ENCODE measurements at regions not wholly inside any gene's neighbourhood (a gene's known extent, or its start where the extent isn't known, plus 50 kb on each side); places are given as distances from the start of the nearest gene placed in this dataset.
"Not testable (repeated sequence)": the region's sequence is repeated elsewhere in the genome, so short reads cannot be mapped to it uniquely, and the experiment has no call there.

- Histone ChIP-seq H3K4me1 (no peaks in the 10 kb centered on the region), H3K27ac (no peak overlapping the region), H3K4me3 (no peak overlapping the region), H3K9me3 (no peaks in the 10 kb centered on the region), H3K27me3 (no peaks in the 10 kb centered on the region), H3K36me3 (no peaks in the 10 kb centered on the region)
- no peak for DNase-seq (ENCODE audit: extremely low spot score in 2 of 2)
- TF ChIP-seq POLR2AphosphoS5 (IDR thresholded peaks at IDR 0.05; ENCODE audit: insufficient read depth in 1 of 2, low read depth in 1 of 2), result no peak
- TF ChIP-seq, protein P1, sequence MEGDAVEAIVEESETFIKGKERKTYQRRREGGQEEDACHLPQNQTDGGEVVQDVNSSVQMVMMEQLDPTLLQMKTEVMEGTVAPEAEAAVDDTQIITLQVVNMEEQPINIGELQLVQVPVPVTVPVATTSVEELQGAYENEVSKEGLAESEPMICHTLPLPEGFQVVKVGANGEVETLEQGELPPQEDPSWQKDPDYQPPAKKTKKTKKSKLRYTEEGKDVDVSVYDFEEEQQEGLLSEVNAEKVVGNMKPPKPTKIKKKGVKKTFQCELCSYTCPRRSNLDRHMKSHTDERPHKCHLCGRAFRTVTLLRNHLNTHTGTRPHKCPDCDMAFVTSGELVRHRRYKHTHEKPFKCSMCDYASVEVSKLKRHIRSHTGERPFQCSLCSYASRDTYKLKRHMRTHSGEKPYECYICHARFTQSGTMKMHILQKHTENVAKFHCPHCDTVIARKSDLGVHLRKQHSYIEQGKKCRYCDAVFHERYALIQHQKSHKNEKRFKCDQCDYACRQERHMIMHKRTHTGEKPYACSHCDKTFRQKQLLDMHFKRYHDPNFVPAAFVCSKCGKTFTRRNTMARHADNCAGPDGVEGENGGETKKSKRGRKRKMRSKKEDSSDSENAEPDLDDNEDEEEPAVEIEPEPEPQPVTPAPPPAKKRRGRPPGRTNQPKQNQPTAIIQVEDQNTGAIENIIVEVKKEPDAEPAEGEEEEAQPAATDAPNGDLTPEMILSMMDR (IDR thresholded peaks at IDR 0.05), result no peak
- no peak for TF ChIP-seq POLR2A (IDR thresholded peaks at IDR 0.05)
- intact Hi-C loops (cut with DNase I), result no loop called here
Observed at GRCh38 chr22:25413620-25414019, 150.9 kb upstream of the GRK3 start.

- H3K4me3 ChIP-seq; H3K27ac ChIP-seq; DNase-seq (ENCODE audit: extremely low spot score in 2 of 2); H3K27me3 ChIP-seq; H3K36me3 ChIP-seq; intact Hi-C loops (cut with DNase I); H3K9me3 ChIP-seq: not testable (repeated sequence)
- H3K4me1 ChIP-seq, result peaks cover 13% of the 10 kb centered on the region
Observed at GRCh38 chr22:25415731-25416130, 148.7 kb upstream of the GRK3 start.

DNA sequence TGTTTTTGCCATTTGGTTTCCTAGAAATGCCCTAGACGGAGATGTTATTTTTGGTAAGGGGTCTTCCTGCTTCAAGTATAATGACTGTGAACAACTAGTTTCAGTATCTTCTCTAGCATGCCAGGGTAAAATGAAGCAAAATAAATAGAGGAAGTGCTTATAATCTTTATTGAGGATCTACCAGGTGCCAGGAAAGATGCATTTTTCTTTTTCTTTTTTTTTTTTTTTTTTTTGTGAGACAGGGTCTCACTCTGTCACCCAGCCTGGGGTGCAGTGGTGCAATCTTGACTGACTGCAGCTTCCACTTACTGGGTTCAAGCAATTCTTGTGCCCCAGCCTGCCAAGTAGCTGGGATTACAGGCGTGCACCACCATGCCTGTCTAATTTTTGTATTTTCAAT, 146.6 kb upstream of the GRK3 start:
- H3K4me3 ChIP-seq; H3K9me3 ChIP-seq; H3K36me3 ChIP-seq; H3K27ac ChIP-seq; intact Hi-C loops (cut with DNase I); DNase-seq (ENCODE audit: extremely low spot score in 2 of 2); H3K27me3 ChIP-seq: not testable (repeated sequence)
- peaks cover 25% of the 10 kb centered on the region for H3K4me1 ChIP-seq

DNA sequence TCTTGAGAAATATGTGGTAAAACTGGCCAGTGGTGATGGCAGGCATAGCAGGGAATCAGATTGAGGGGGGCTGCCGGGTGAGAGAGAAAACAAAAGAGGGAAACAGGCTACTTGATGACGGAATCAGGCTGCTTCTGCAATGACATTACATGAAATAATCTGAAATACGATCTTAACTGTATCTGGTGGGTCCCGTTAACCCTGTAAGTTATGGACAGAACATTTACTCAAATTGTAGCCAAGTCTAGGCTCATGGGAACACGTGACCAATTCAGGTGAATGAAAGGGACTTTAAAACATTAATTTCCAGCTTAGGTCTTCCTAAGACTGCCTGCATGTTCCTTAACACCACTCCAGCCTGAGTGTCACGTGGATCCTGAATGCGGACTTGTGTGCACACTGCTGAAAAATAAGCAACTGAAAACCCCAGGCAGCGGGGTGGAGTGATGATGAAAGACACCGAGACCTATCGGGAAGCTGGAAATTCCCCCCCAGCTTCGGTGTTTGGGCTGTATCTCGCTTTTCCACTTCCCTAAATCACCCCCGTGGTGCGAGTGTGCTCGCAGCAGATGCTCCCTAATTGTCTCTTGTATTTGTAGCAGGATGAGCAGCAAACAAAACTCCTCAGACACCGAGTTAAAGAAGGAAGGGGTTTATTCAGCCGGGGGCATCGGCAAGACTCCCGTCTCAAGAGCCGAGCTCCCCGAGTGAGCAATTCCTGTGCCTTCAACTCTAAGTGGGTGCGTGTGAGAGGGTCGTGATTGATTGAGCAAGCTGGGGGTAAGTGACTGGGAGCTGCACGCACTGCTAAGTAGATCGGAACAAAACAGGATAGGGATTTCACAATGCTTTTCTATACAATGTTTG, 145.0 kb upstream of the GRK3 start:
- DNase-seq (ENCODE audit: extremely low spot score in 2 of 2), result no peak
- H3K27me3 ChIP-seq, result peaks cover 9% of the 10 kb centered on the region
- H3K4me3 ChIP-seq, result peak overlapping the region; percentile 10 to 21
- H3K9me3 ChIP-seq, result no peaks in the 10 kb centered on the region
- intact Hi-C loops (cut with DNase I), result no loop called here
- TF ChIP-seq, protein P1 (IDR thresholded peaks at IDR 0.05), result no peak
- TF ChIP-seq POLR2A (IDR thresholded peaks at IDR 0.05), result no peak
- no peak for TF ChIP-seq POLR2AphosphoS5 (IDR thresholded peaks at IDR 0.05; ENCODE audit: insufficient read depth in 1 of 2, low read depth in 1 of 2)
- H3K36me3 ChIP-seq, result no peaks in the 10 kb centered on the region
- peaks cover 25% of the 10 kb centered on the region for H3K4me1 ChIP-seq
- H3K27ac ChIP-seq, result no peak overlapping the region

GRCh38 chr22:25420114-25420441, 144.4 kb upstream of the GRK3 start:
- not testable (repeated sequence) for H3K27me3 ChIP-seq

GRCh38 chr22:25420471-25420924, 144.0 kb upstream of the GRK3 start:
- Histone ChIP-seq H3K36me3 (no peaks in the 10 kb centered on the region), H3K27ac (no peak overlapping the region), H3K4me1 (peaks cover 25% of the 10 kb centered on the region), H3K27me3 (peaks cover 9% of the 10 kb centered on the region), H3K4me3 (peak overlapping the region; percentile 15 to 21), H3K9me3 (no peaks in the 10 kb centered on the region)
- no peak for DNase-seq (ENCODE audit: extremely low spot score in 2 of 2)
- intact Hi-C loops (cut with DNase I), result no loop called here
- TF ChIP-seq POLR2A (IDR thresholded peaks at IDR 0.05) (no peak), POLR2AphosphoS5 (IDR thresholded peaks at IDR 0.05; ENCODE audit: insufficient read depth in 1 of 2, low read depth in 1 of 2) (no peak)
- TF ChIP-seq, protein P1 (IDR thresholded peaks at IDR 0.05), result no peak

More at GRCh38 chr22:25420114-25420441, 144.4 kb upstream of the GRK3 start:
- DNase-seq (ENCODE audit: extremely low spot score in 2 of 2); intact Hi-C loops (cut with DNase I); H3K36me3 ChIP-seq; H3K27ac ChIP-seq; H3K9me3 ChIP-seq: not testable (repeated sequence)
- Histone ChIP-seq H3K4me3 (peak overlapping the region in 1 of 2 donors; percentile 21), H3K4me1 (peaks cover 25% of the 10 kb centered on the region)

Measured in vagina (tissue), 2 donors.